GOT3 (cell line): ENCODE measurements at regions not wholly inside any gene's neighbourhood (a gene's known extent, or its start where the extent isn't known, plus 50 kb on each side); places are given as distances from the start of the nearest gene placed in this dataset.
"Not testable (repeated sequence)": the region's sequence is repeated elsewhere in the genome, so short reads cannot be mapped to it uniquely, and the experiment has no call there.

Experiments
- DNase-seq: peaks from one replicate; lab custom pipeline; 2025; ENCODE audit warnings: mixed read lengths; lab: John Stamatoyannopoulos, UW

DNA sequence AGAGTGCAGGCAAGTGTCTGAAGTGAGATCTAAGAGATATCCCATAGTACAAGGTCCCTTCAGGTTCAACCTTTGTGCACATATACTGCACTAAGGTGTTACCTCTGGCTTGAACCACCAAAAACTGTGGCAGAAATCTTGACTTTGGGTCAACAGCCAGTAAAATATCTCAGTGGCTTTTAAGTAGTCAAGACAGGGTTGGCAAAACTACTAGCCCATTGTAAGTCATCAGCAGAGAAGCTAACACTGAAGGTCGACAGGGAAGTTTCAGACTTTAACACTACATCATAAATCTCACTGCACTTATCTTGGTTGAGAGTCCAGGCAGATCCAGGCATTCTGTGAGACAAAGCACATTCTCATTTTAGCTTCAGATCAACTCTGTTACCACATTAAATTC is 1684.7 kb downstream of the HACE1 start:
- DNase-seq, result no peak

DNA sequence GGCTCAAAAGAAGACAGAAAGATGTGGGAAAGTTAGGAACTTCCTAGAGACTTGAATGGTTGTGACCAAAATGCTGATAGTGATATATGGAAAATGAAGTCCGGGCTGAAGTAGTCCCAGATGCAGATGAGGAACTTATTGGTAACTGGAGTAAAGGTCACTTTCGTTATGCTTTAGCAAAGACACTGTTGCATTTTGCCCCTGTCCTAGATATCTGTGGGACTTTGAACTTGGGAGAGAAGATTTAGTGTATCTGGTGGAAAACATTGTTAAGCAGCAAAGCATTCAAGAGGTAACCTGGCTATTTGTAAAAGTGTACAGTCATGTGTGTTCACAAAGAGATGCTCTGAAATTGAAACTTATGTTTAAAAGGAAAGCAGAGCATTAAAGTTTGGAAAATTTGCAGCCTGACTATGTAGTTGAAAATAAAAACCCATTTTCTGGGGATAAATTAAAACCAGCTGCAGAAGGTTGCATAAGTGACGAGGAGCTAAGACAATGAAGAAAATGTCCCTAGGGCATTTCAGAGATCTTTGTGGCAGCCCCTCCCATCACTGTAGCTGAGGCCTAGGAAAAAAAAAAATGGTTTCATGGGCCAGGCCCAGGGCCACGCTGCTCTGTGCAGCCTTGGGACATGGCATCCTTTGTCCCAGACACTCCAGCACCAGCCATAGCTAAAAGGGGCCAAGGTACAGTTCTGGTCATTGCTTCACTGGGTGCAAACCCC is 1692.2 kb downstream of the HACE1 start:
- no peak for DNase-seq

DNA sequence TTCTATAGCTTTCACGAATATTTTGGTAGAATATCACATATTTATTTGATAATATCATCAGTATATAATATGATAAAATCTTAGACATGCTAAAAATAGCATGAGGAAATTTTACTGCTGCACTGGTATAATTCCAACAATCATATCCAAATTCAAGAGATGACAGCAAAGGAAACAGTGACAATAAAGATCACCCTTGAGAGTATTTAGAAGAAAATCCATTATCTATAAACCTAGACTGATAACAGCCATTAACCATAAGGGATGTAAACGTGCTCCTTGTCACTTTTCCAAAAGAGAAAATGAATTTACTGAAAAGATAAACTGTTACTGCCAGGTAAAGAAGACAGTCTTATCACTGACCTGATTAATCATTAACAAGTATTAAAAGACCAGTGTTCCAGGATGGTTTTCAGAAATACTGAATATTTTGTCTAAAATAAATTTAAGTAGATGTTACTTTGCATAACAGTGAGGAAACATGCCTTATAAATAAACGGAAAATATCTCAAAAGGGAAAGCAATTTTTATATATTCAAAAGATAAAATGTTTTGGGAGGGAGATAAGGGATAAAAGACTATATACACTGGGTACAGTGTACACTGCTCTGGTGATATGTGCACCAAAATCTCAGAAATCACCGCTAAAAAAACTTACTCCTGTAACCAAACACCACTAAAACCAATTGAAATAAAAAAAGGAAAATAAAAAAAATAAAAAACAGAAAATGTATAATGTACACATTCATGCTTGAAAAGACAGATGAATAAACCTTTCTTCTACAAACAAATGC is 1704.7 kb downstream of the HACE1 start:
- no peak for DNase-seq

DNA sequence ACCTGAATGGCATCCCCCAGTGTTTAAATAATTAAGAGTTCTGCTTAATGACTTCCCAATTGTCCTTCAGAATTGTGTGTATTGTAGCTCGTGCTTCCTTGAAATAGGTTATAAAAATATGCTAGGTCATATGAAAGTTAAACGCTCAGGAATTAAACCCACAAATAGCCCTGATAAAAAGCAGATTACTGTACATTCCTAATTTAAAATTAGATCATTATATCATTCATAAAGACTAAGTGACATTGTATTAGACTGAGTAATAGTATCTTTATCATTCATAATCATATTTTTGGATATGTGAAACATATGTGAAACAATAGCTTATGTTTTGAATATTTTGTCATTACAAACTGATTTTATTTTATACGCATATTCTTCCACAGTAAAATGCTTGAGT is 1706.7 kb downstream of the HACE1 start:
- DNase-seq, result no peak

DNA sequence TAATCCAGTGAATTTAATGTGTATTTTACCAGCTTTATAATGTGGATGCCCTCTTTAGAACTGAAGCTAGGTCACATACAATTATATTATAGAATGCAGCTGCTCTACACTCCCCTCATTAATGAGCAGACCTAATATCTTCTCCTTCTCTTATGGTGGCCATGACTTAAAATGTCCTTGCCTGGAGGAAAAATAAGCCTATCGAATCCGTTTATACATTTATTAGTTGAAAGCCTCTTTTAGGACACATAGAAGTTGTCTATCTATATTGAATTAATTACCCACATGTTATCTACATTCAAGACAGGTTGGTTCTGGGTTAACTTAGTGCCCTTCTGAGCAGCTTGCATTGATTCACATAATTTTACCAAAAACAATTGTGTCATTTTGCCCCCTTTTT is 1716.8 kb downstream of the HACE1 start:
- no peak for DNase-seq

DNA sequence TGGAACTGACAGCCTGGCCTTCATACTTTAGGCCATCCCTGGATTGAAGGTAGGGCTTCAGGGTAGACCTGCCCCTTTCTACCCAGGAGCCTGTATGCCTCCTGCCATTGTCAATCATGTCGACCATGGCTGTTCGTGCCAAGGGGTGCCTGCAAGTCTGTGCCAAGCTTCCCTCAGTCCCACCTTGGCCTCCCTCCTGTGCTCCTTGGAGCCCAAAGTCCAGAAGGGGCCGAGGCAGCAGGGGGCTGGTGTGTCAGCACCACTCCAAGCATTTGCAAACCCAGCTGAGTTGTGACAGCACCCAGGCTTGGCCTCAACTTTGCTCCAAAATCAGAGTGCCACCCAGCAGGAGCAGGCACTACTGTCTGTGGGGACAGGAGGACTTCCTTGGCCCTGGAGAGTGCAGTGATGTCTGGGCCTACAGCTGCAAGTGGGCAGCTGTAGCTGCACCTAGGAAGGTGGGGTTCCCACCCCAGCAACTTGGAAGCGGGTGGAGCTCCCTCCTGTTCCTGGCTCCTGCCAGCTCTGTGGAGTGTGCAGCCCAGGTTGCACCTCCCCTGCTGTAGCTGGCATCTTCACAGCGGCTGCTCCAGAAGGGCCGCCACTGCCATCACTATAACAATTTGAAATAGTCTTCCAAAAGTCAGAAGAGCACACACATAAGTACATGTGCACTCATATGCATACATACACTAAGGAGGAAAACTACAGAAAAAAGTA is 1719.3 kb downstream of the HACE1 start:
- no peak for DNase-seq

DNA sequence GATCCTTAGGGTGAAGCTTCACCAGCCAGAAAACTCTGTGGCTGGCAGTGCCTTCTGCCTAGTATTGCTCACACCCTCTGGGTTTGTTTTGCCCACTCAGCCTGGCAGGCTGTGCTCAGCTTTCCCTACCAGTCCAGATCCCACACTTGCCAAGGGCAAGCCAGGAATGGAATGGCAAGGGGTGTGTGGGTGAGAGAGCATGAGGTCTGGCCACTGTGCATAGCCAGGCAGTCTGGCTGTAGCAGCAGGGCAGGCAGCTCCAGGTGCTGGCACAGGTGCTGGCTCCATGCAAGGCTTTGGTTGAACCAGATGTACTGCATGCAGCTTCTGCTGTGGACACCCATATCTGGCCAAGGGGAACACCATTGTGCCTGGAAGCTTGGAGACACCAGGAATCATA is 1720.3 kb downstream of the HACE1 start:
- DNase-seq, result no peak

DNA sequence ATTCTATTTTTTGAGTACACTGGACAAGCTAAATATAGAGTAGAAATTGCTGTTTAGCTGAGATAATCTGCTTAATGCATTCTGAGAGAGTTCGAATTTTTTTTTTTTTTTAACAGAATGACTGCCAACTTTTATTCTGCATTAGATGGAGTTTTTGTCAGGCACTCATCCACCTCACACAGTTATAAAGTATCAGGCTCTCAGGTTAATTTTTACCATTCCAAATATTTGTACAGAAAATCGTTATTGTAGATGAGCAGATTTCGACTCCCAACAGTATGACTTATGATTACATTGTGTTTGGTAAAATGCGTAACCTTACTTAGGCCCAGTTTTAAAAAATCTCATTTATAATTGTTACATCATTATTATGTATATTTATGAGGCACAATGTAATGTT is 1731.0 kb downstream of the GRIK2 start:
- DNase-seq, result no peak

DNA sequence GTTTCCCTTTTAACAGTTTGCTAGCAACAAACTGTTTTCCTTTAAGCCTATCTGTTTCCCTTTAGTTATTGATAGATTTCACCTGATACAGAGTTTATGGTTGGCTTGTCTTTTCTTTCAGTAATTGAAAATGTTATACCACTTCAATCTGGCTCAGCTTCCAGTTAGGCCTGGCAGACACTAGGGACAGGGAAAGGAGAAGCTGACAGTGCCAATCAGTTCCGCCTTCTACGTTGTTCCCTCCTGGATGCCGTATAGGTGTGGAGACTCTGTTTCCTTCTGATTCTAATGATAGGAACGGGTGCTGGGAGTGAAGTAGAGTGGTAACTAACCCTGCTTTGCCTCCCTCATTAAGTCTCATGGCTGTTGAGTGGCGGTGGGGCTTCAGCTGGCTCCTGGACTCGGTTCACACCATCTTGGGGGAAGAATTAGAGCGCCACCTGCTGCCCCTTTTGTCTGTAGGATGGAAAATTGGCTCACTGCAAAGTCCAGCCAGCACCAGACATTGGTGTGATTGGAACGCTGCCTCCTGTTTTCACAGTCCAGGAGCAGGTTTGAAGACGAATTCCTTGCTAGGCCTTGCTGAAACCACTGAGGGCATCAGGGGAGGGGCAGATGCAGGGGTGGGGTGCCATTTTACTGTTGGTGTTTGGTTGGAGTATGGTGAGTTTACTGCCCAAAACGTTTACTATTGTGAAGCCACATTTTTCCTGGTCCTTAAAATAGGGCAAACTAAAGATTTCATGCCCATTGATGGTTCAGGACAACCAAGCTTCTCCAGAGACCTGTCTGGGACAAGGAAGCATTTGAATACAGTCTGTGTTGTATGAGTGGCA is 1729.5 kb downstream of the GRIK2 start:
- no peak for DNase-seq

DNA sequence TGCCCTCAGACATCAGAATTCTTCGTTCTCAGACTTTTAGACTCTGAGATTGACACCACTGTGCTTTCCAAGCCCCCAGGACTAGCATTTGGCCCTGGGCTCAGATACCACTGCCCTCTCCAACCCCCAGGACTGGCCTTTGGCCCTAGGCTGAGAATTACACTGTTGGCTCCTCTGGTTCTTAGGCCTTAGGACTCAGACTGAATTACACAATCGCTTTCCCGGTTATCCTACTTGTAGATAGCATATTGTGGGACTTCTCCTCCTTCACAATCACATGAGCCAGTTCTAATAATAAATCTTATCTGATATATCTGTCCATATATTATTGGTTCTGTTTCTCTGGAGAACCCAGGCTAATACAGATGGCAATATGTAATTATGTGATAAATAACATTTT is 1725.5 kb downstream of the GRIK2 start:
- DNase-seq, result no peak

DNA sequence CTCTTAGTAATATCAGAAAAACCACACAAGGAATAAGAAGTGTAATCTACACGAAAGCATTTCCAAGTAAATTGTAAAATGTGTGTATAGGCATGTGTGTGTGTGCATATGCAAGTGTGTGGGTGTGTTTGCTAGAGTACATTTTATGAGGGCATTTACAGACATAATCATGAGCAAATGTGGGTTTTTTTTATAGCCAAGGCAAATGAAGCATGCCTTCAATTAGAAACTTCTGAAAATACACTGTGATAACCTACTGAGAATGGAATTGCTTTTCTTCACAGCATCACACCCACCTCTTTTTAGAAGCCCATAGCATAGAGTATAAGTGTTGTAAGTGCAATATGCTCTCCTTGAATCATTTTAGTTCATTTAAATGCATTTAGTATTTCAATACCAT is 1721.1 kb downstream of the GRIK2 start:
- no peak for DNase-seq

DNA sequence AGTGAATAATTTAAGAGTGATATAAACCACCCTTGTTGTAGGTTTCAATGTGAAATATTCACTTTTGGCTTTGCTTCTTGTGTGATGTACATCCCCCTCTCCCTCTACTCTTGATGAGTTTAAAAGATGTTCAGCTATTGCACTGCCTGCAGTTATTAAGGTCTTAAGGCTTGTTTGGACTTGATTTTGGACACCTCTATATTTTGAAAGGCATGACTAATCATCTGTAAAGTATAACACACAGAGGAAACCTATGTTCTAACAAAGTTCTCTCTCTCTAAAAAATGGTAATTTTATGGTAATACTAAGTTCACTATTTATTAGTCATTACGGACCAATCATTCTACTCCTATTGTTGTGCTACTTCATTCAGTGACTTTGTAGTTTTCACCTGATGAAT is 1719.9 kb downstream of the GRIK2 start:
- DNase-seq, result no peak

DNA sequence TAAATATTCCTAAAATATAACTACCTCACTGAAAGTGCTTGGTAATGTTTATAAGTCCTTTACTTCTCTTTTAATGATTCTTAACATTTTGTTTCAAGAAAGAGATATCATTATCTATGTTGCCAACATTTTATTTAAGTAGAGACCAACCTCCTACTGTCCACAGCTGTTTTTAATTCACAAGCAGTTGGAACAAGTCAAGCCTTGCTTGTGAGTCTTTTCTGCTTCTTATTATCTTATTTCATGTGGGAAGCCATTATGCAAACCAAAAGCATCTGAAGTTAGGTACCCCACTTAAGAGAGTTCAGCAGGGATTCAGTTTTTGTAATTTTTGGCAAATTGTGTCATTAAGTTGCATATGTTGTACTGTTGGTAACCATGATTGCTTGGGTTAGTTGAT is 1714.5 kb downstream of the GRIK2 start:
- DNase-seq, result no peak

DNA sequence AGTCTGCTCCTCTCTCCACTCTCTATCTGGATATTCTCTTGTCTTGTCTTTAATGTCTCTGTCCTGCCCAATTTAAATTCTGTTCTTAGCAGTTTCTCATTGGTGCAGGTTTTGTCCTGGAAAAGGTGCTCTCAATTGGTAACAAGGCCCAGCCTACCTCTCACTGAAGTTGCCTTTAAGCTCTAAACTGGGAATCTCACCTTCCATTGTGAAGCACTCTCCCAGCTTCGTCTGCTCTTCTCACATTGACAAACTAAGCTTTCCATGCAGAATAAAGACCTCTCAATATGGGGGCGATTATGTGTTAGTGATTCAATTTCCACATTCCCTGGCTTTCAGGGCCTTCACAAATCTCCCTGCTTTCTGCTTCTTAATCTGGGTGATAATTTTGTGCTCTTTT is 1712.2 kb downstream of the GRIK2 start:
- no peak for DNase-seq

DNA sequence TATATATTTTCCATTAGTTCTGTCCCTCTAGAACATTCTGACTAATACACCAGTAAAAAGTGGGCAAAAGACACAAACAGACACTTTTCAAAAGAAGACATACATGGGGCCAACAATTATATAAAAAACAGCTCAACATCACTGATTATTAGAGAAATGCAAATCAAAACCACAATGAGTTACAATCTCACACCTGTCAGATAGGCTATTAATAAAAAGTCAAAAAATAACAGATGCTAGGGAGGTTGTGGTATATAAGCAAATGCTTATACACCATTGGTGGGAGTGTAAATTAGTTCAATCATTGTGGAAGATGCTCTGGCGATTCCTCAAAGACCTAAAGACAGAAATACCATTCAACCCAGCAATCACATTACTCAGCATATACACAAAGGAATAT is 1707.8 kb downstream of the GRIK2 start:
- DNase-seq, result no peak

DNA sequence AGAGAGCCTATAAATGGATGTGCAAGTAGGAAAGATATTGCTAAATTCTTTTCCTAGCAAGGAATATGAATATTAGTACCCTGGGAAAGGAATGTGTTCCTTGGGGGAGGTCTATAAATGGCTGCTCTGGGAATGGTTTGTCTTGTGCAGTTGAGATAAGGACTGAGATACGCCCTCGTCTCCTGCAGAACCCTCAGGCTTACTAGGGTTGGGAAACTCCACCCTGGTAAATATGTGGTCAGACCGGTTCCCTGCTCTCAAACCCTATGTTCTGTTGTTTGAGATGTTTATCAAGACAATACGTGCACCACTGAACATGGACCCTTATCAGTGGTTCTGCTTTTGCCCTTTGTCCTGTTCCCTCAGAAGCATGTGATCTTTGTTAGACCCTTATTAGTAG is 1698.9 kb downstream of the GRIK2 start:
- DNase-seq, result not testable (repeated sequence)

DNA sequence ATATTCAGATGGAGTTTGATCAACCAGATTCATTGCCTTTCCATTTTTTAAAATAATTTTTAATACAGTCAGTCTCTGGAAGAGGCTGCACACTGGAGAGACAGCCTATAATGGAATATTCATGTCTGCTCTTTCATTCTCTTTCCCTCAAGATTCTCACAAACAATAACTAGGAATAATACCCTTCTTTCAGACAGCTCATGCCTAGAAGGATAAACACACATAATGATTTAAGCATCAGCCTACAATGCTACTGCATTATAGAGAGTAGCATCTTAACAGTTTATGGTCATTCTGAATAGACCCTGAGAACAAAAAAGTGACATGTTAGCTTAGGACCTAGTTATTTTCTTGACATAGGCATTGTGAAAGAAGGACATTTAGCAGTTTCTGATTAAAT is 1692.3 kb downstream of the GRIK2 start:
- DNase-seq, result no peak

DNA sequence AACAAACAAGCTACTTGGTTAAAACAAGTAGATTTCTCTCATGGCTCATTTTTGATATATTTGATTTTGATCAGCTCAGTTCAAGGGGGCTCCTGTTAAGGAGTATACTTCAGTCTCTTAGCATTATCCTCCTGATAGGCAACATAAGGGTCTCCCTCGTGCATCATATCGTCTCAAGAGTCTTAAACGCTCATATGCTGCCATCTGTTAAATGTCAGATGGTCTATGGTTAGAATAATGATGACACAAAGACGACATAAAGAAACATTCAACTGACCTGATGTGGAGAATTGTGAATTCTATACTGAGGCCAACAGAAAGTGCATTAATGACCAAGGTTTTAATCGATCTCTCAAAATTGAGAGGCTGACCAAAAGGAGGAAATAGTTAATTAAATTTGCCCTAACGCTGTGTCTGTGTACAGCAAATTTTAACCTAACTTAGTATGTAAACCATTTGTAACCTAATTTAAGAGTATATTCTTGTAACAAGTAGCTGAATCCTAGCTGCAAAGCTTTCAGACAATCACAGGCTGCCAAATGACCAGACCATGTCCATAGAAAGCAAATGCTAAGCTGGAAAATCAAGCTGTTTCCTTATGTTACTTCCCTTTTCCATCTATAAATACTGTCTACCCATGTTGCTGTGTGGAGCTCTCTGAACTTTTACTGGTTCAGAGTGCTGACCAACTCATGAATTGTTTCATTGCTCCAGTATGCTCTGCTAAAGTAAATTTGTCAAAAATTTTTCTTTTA is 1688.5 kb downstream of the GRIK2 start:
- no peak for DNase-seq

DNA sequence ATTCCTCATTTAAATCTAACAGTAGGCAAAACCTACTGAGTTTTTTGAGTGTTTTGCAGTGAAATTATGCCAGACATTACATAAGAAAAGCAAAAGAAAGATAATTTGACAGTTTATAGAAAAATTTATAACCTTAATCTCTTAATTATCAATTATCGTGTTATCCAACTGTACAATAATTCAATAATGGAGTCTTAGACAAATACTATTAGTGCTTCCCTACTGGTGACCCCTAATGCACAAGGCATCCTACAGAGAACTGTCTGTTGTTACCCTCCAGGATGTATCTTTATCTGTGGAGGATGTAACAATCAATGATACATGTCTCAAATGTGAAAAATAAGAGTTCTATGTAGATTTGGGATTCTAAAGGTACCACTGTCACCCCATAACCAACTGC is 1687.6 kb downstream of the GRIK2 start:
- no peak for DNase-seq

DNA sequence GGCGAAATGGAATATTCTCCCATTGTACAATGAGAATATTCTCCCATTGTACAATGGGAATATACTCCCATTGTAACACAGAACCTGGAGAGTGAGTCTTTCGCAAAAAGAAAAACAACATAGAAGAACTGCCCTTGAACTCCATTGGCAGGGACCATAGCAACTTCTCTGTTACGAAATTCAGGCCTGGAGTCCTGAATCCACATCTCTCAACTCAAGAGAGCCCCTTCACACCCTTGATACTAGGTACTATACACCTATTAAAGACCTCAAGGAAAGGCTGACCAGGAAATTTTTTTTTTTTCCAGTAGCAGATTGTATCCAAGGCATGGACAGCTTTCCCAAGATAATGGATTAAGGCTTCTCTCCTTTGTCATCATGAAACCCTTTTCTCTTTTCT is 1687.0 kb downstream of the GRIK2 start:
- DNase-seq, result no peak

DNA sequence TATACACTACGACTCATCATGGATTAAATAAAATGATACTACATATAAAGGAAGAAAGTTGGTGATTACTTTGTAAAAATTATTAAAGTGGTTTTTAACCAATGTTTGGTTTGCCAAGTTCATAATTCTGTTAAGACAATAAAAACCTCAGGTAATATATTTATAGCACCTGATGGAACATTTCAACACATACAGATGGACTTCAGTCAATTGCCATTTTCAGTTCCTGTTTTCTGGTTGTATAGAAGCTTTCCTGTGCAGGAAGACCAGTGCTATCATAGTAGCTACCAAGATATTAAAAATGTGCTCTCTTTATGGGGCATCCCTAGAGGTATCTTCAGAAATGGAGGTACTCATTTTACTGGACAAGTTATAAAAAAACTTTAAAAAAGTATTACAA is 1686.4 kb downstream of the GRIK2 start:
- no peak for DNase-seq
